ENCODE measurements at regions not wholly inside any gene's neighbourhood (a gene's known extent, or its start where the extent isn't known, plus 50 kb on each side); places are given as distances from the start of the nearest gene placed in this dataset.

DNA sequence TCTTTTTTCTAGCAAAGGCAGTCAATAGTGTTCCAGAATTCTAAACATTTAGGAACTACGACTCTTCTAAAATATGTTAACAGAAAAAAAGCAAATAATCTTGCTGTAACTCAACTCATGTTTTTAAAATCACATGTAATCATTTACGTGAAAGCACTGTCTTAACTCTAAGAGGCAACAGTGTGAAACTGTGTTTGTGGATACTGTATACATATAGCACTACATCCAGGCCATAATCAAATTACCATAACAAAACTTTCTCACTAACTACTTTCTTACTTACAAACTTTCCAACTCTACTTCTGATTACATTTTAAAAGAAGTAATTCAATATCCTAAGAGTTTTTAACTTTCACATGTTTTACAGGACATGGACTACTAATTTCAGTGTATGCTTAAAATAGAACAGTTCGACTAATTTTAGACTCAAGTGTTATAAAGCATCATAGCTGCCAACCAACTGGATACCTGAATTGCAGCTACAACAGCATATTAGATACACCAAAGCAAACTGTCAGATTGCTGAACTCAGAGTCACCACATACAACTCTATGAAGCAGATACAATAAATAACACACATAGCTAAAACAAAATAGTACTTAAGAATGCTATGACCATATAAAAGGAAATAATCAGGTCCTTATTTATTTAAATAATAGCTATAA lies 121.6 kb upstream of the BEND6 start:
- Histone ChIP-seq H3K4me2 (no peak overlapping the region), H3K4me3 (no peak overlapping the region), H2AFZ (no peak overlapping the region), H3K79me2 (replicated peaks; ENCODE audit: insufficient read depth) (peaks cover 100% of the 10 kb centered on the region), H3K36me3 (ENCODE audit: insufficient read depth) (no peaks in the 10 kb centered on the region), H3K4me1 (ENCODE audit: insufficient read depth) (peaks cover 46% of the 10 kb centered on the region), H3K9me2 (ENCODE audit: insufficient read depth) (no peaks in the 10 kb centered on the region), H4K20me1 (replicated peaks; ENCODE audit: insufficient read depth) (peaks cover 10% of the 10 kb centered on the region; the same call in 1 of the 2 replicates), H3K27me3 (ENCODE audit: insufficient read depth) (no peaks in the 10 kb centered on the region), H3F3A (replicated peaks; ENCODE audit: low read depth) (no peaks in the 10 kb centered on the region), H3K27ac (ENCODE audit: low read depth) (no peak overlapping the region)
- DNase-seq (ENCODE audit: low spot score), result no peak
- H3K36me3 Mint-ChIP-seq (ENCODE audit: low read depth), result peaks cover 12% of the 10 kb centered on the region; the same call in 1 of the 3 replicates
- no peak overlapping the region for H3K27ac Mint-ChIP-seq
- ATAC-seq, result no peak
- no peaks in the 10 kb centered on the region for H3K27me3 Mint-ChIP-seq (ENCODE audit: insufficient read depth, low read depth, poor library complexity)
- peaks cover 49% of the 10 kb centered on the region for H3K4me1 Mint-ChIP-seq
- H3K9me3 Mint-ChIP-seq, result peaks cover 8% of the 10 kb centered on the region; the same call in 1 of the 3 replicates
- no peak for TF ChIP-seq STAT1 (IDR thresholded peaks at IDR 0.05; ENCODE audit: unreplicated experiment)
- TF ChIP-seq, protein P1, sequence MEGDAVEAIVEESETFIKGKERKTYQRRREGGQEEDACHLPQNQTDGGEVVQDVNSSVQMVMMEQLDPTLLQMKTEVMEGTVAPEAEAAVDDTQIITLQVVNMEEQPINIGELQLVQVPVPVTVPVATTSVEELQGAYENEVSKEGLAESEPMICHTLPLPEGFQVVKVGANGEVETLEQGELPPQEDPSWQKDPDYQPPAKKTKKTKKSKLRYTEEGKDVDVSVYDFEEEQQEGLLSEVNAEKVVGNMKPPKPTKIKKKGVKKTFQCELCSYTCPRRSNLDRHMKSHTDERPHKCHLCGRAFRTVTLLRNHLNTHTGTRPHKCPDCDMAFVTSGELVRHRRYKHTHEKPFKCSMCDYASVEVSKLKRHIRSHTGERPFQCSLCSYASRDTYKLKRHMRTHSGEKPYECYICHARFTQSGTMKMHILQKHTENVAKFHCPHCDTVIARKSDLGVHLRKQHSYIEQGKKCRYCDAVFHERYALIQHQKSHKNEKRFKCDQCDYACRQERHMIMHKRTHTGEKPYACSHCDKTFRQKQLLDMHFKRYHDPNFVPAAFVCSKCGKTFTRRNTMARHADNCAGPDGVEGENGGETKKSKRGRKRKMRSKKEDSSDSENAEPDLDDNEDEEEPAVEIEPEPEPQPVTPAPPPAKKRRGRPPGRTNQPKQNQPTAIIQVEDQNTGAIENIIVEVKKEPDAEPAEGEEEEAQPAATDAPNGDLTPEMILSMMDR (conservative IDR thresholded peaks at IDR 0.05; ENCODE audit: low read depth in 2 of 2), result no peak
- TF ChIP-seq, protein P2, sequence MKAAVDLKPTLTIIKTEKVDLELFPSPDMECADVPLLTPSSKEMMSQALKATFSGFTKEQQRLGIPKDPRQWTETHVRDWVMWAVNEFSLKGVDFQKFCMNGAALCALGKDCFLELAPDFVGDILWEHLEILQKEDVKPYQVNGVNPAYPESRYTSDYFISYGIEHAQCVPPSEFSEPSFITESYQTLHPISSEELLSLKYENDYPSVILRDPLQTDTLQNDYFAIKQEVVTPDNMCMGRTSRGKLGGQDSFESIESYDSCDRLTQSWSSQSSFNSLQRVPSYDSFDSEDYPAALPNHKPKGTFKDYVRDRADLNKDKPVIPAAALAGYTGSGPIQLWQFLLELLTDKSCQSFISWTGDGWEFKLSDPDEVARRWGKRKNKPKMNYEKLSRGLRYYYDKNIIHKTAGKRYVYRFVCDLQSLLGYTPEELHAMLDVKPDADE (IDR thresholded peaks at IDR 0.05), result no peak
- TF ChIP-seq, protein P3, sequence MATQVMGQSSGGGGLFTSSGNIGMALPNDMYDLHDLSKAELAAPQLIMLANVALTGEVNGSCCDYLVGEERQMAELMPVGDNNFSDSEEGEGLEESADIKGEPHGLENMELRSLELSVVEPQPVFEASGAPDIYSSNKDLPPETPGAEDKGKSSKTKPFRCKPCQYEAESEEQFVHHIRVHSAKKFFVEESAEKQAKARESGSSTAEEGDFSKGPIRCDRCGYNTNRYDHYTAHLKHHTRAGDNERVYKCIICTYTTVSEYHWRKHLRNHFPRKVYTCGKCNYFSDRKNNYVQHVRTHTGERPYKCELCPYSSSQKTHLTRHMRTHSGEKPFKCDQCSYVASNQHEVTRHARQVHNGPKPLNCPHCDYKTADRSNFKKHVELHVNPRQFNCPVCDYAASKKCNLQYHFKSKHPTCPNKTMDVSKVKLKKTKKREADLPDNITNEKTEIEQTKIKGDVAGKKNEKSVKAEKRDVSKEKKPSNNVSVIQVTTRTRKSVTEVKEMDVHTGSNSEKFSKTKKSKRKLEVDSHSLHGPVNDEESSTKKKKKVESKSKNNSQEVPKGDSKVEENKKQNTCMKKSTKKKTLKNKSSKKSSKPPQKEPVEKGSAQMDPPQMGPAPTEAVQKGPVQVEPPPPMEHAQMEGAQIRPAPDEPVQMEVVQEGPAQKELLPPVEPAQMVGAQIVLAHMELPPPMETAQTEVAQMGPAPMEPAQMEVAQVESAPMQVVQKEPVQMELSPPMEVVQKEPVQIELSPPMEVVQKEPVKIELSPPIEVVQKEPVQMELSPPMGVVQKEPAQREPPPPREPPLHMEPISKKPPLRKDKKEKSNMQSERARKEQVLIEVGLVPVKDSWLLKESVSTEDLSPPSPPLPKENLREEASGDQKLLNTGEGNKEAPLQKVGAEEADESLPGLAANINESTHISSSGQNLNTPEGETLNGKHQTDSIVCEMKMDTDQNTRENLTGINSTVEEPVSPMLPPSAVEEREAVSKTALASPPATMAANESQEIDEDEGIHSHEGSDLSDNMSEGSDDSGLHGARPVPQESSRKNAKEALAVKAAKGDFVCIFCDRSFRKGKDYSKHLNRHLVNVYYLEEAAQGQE (IDR thresholded peaks at IDR 0.05; ENCODE audit: unreplicated experiment), result no peak
- H3K4me3 Mint-ChIP-seq, result no peak overlapping the region

DNA sequence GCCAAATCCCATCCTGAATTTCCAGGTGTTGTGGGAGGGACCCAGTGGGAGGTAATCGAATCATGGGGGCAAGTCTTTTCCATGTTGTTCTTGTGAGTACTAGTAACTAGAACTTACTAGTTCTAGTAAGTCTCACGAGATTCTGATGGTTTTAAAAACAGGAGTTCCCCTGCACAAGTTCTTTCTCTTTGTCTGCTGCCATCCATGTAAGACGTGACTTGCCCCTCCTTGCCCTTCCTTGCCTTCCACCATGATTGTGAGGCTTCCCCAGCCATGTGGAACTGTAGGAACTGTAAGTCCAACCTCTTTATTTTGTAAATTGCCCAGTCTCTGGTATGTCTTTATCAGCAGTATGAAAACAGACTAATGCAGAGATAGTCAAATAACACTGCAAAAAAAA lies 122.7 kb upstream of the BEND6 start:
- ATAC-seq, result no peak
- Histone ChIP-seq H3K27ac (ENCODE audit: low read depth) (no peak overlapping the region), H3K4me1 (ENCODE audit: insufficient read depth) (peaks cover 44% of the 10 kb centered on the region), H2AFZ (no peak overlapping the region), H3K4me3 (no peak overlapping the region), H3K4me2 (no peak overlapping the region), H3K9me2 (ENCODE audit: insufficient read depth) (no peaks in the 10 kb centered on the region), H3K27me3 (ENCODE audit: insufficient read depth) (no peaks in the 10 kb centered on the region), H3K79me2 (replicated peaks; ENCODE audit: insufficient read depth) (peaks cover 100% of the 10 kb centered on the region), H3F3A (replicated peaks; ENCODE audit: low read depth) (no peaks in the 10 kb centered on the region), H4K20me1 (replicated peaks; ENCODE audit: insufficient read depth) (peaks cover 14% of the 10 kb centered on the region), H3K36me3 (ENCODE audit: insufficient read depth) (no peaks in the 10 kb centered on the region)
- no peak for DNase-seq (ENCODE audit: low spot score)
- H3K4me1 Mint-ChIP-seq, result peaks cover 48% of the 10 kb centered on the region
- H3K36me3 Mint-ChIP-seq (ENCODE audit: low read depth), result peaks cover 12% of the 10 kb centered on the region; the same call in 1 of the 3 replicates
- peaks cover 8% of the 10 kb centered on the region; the same call in 1 of the 3 replicates for H3K9me3 Mint-ChIP-seq
- no peak overlapping the region for H3K4me3 Mint-ChIP-seq
- H3K27ac Mint-ChIP-seq, result no peak overlapping the region
- TF ChIP-seq EZH2phosphoT487 (IDR thresholded peaks at IDR 0.05; ENCODE audit: unreplicated experiment) (no peak), JUNB (IDR thresholded peaks at IDR 0.05; ENCODE audit: unreplicated experiment) (no peak), ZNF114 (CRISPR knock-in tag; IDR thresholded peaks at IDR 0.05) (no peak), NANOG (IDR thresholded peaks at IDR 0.05; ENCODE audit: borderline replicate concordance) (no peak)
- TF ChIP-seq, protein P2 (IDR thresholded peaks at IDR 0.05), result no peak
- no peaks in the 10 kb centered on the region for H3K27me3 Mint-ChIP-seq (ENCODE audit: insufficient read depth, low read depth, poor library complexity)

Measured in GM23338 (cell line).